PC-3 (cell line): ENCODE measurements at regions not wholly inside any gene's neighbourhood (a gene's known extent, or its start where the extent isn't known, plus 50 kb on each side); places are given as distances from the start of the nearest gene placed in this dataset.

Source experiments
- ATAC-seq: fragments of 200-7000 bp; cut with Tn5 transposase; 2 replicates; pipeline ENCODE4 v1.9.1; 2020; ENCODE audit warnings: mild to moderate bottlenecking, moderate library complexity
- BruUV-seq: library from RNA; stranded (reverse); fragments of 400-500 nt; replicated peaks from 2 replicates; lab custom pipeline; 2021; lab: Mats Ljungman, UMichigan
- CTCF ChIA-PET: fragments of 300-600 bp; sonication (Branson Sonifier 250); formaldehyde crosslinking; loops from one replicate; lab custom pipeline; 2022; ENCODE audit warnings: antibody characterized with exemption; lab: Charles Lee
- POLR2A ChIA-PET: fragments of 300-600 bp; sonication (Branson Sonifier 250); formaldehyde crosslinking; loops from one replicate; lab custom pipeline; 2022; ENCODE audit warnings: antibody characterized with exemption; ENCODE audit not compliant: unreplicated experiment; lab: Charles Lee
- DNase-seq: peaks from one replicate; pipeline ENCODE4 v3.0.0-alpha.2; 2015
- H2AFZ ChIP-seq: fragments of 300-600 bp; sonication (generic); 2 replicates; pipeline ENCODE4 v1.6.0; 2016; ENCODE audit warnings: antibody characterized with exemption, low read length
- H3F3A ChIP-seq: fragments of 300-600 bp; sonication (generic); one replicate; pipeline ENCODE4 v1.6.0; 2017; ENCODE audit warnings: antibody characterized with exemption, low read length, control low read depth, mild to moderate bottlenecking; ENCODE audit not compliant: unreplicated experiment
- H3K27ac ChIP-seq: fragments of 300-600 bp; sonication (generic); 2 replicates; pipeline ENCODE4 v1.5.1; 2016; ENCODE audit warnings: mild to moderate bottlenecking, low read length
- H3K27me3 ChIP-seq: fragments of 300-600 bp; sonication (generic); 2 replicates; pipeline ENCODE4 v1.6.1; 2016; ENCODE audit warnings: low read length, mixed read lengths
- H3K36me3 ChIP-seq: fragments of 300-600 bp; sonication (generic); 2 replicates; pipeline ENCODE4 v1.6.1; 2016; ENCODE audit warnings: low read depth, mixed run types, low read length, mixed read lengths
- H3K4me1 ChIP-seq: fragments of 300-600 bp; sonication (generic); 2 replicates; pipeline ENCODE4 v1.5.1; 2016; ENCODE audit warnings: low read length; ENCODE audit not compliant: insufficient read depth
- H3K4me2 ChIP-seq: fragments of 300-600 bp; sonication (generic); 2 replicates; pipeline ENCODE4 v1.6.0; 2016; ENCODE audit warnings: low read length
- H3K4me3 ChIP-seq: fragments of 300-600 bp; sonication (generic); 2 replicates; pipeline ENCODE4 v1.5.1; 2016; ENCODE audit warnings: mild to moderate bottlenecking, low read length, mixed read lengths
- H3K79me2 ChIP-seq: fragments of 300-600 bp; sonication (generic); 2 replicates; pipeline ENCODE4 v1.6.1; 2017; ENCODE audit warnings: low read length, mixed read lengths
- H3K9ac ChIP-seq: fragments of 300-600 bp; sonication (generic); 2 replicates; pipeline ENCODE4 v1.6.0; 2016; ENCODE audit warnings: mild to moderate bottlenecking, low read length
- H3K9me2 ChIP-seq: fragments of 300-600 bp; sonication (generic); replicated peaks from 2 replicates; pipeline ENCODE4 v1.6.1; 2016; ENCODE audit warnings: mixed run types, low read length, mixed read lengths
- H3K9me3 ChIP-seq: fragments of 300-600 bp; sonication (generic); 2 replicates; pipeline ENCODE4 v1.6.1; 2016; ENCODE audit warnings: low read length, mixed read lengths
- H4K20me1 ChIP-seq: fragments of 300-600 bp; sonication (generic); 2 replicates; pipeline ENCODE4 v1.6.1; 2016; ENCODE audit warnings: low read length, mixed read lengths
- CTCF ChIP-seq: fragments of 300-600 bp; sonication (generic); conservative IDR thresholded peaks from 2 replicates; pipeline ENCODE4 v1.5.1; 2017; ENCODE audit warnings: antibody characterized with exemption, low read depth, mild to moderate bottlenecking, low read length
- EZH2 ChIP-seq: fragments of 300-600 bp; sonication (generic); IDR thresholded peaks from one replicate; pipeline ENCODE4 v1.6.1; 2017; ENCODE audit warnings: antibody characterized with exemption, mild to moderate bottlenecking, low read length; ENCODE audit not compliant: unreplicated experiment
- EZH2phosphoT487 ChIP-seq: fragments of 300-600 bp; sonication (generic); IDR thresholded peaks from 2 replicates; pipeline ENCODE4 v1.6.1; 2018; ENCODE audit warnings: mild to moderate bottlenecking, antibody characterized with exemption, low read length, borderline replicate concordance
- intact Hi-C: fragments of 100-400 bp; cut with micrococcal nuclease; formaldehyde crosslinking; loops from 2 replicates; pipeline ENCODE4 v1.9.0; 2023

- ChIA-PET CTCF (no interaction called here), POLR2A (no interaction called here)
- no peak overlapping the region for H3K9ac ChIP-seq
- no peaks in the 10 kb centered on the region for H3F3A ChIP-seq
- no peak overlapping the region for H3K4me3 ChIP-seq
- no peaks in the 10 kb centered on the region for H3K27me3 ChIP-seq
- DNase-seq (no peak), ATAC-seq (no peak)
- no peaks in the 10 kb centered on the region for H3K79me2 ChIP-seq
- no peaks in the 10 kb centered on the region for H3K36me3 ChIP-seq
- peaks cover 21% of the 10 kb centered on the region for H3K4me1 ChIP-seq
- no peaks in the 10 kb centered on the region for H4K20me1 ChIP-seq
- H3K4me2 ChIP-seq, result no peak overlapping the region
- BruUV-seq, result no TSS peak
- no peaks in the 10 kb centered on the region for H3K9me2 ChIP-seq
- H2AFZ ChIP-seq, result no peak overlapping the region
- no peak overlapping the region for H3K27ac ChIP-seq
- TF ChIP-seq CTCF (no peak), EZH2 (no peak), EZH2phosphoT487 (no peak)
- no peaks in the 10 kb centered on the region for H3K9me3 ChIP-seq
- intact Hi-C loops, result no loop called here
Observed at GRCh38 chr12:90335566-90335965, 619.4 kb downstream of the CCER1 start.

- ATAC-seq (peak; percentile 64), DNase-seq (peak; percentile 89)
- Histone ChIP-seq H3K4me1 (peaks cover 21% of the 10 kb centered on the region), H3K4me2 (peak overlapping the region; percentile 59), H4K20me1 (no peaks in the 10 kb centered on the region), H3F3A (no peaks in the 10 kb centered on the region), H3K9me2 (no peaks in the 10 kb centered on the region), H3K4me3 (no peak overlapping the region), H3K9ac (no peak overlapping the region), H3K27ac (peak overlapping the region; percentile 78), H2AFZ (no peak overlapping the region), H3K27me3 (no peaks in the 10 kb centered on the region), H3K79me2 (no peaks in the 10 kb centered on the region), H3K9me3 (no peaks in the 10 kb centered on the region), H3K36me3 (no peaks in the 10 kb centered on the region)
- TF ChIP-seq CTCF (no peak), EZH2phosphoT487 (no peak), EZH2 (no peak)
- ChIA-PET CTCF (no interaction called here), POLR2A (no interaction called here)
- BruUV-seq, result no TSS peak
- intact Hi-C loops, result no loop called here
Observed at GRCh38 chr12:90333939-90334338, 621.0 kb downstream of the CCER1 start.

- DNase-seq (peak; percentile 75), ATAC-seq (peak; percentile 84)
- Histone ChIP-seq H3K9me3 (no peaks in the 10 kb centered on the region), H2AFZ (no peak overlapping the region), H3K9me2 (no peaks in the 10 kb centered on the region), H3K4me3 (no peak overlapping the region), H3K4me1 (peaks cover 21% of the 10 kb centered on the region), H3K36me3 (no peaks in the 10 kb centered on the region), H3K27ac (peak overlapping the region; percentile 78), H3K9ac (no peak overlapping the region), H3F3A (no peaks in the 10 kb centered on the region), H3K4me2 (peak overlapping the region; percentile 59), H3K79me2 (no peaks in the 10 kb centered on the region), H4K20me1 (no peaks in the 10 kb centered on the region), H3K27me3 (no peaks in the 10 kb centered on the region)
- CTCF ChIA-PET, result interaction anchor here (0.6 kb wide), 3 partner anchors 31 to 792 kb away, joined by 3 to 4 read pairs (median 3); no protein-coding TSS in a partner anchor
- no TSS peak for BruUV-seq
- POLR2A ChIA-PET, result no interaction called here
- TF ChIP-seq EZH2phosphoT487, result no peak
- no peak for TF ChIP-seq CTCF
- no peak for TF ChIP-seq EZH2
- intact Hi-C loops, result no loop called here
Observed at GRCh38 chr12:90333424-90333823, 621.6 kb downstream of the CCER1 start.
